ENCODE measurements at regions not wholly inside any gene's neighbourhood (a gene's known extent, or its start where the extent isn't known, plus 50 kb on each side); places are given as distances from the start of the nearest gene placed in this dataset.
"Not testable (repeated sequence)": the region's sequence is repeated elsewhere in the genome, so short reads cannot be mapped to it uniquely, and the experiment has no call there.

- not testable (repeated sequence) for DNase-seq; H3K36me3 ChIP-seq (ENCODE audit: control insufficient read depth in 3 of 3, insufficient read depth in 2 of 3, low read depth in 1 of 3, low read length in 3 of 3); H3K4me3 ChIP-seq (ENCODE audit: low read depth in 1 of 3, low read length in 3 of 3); H3K27me3 ChIP-seq (ENCODE audit: control insufficient read depth in 3 of 3, insufficient read depth in 3 of 3, low read length in 3 of 3); H3K27ac ChIP-seq (ENCODE audit: low read depth in 1 of 3, low read length in 2 of 3); H3K9me3 ChIP-seq (ENCODE audit: control insufficient read depth in 2 of 2, insufficient read depth in 1 of 2, low read depth in 1 of 2, low read length in 1 of 2); FAIRE-seq; H3K4me1 ChIP-seq (ENCODE audit: control insufficient read depth in 3 of 3, insufficient read depth in 2 of 3, low read depth in 1 of 3, low read length in 2 of 3)
- 75 to 90% (median 77%) methylated on average over 1 to 2 of the region's 8 CpGs for WGBS, 3 donors
These were observed 99.0 kb downstream of the SYT15 start for GRCh38 chr10:46677836-46678435.

DNA sequence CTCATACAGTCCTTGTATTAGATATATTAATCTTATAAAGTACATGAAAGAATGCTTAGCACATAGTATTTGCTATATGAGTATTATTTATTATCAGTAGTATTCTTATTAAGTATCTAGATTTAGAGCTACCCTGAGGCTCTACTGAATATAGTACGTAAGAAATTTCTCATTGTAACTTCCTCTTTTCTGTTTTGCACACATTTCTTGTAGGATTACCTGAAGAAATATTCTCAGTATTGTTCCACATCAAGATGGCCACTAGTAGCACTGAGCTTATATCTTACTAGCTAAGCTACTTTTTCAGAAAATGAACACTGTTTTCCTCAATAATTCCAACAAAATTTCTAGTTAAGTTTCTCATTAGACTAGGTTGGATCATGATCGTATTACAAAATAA is 112.5 kb downstream of the SYT15 start:
- DNase-seq; H3K27ac ChIP-seq (ENCODE audit: low read depth in 1 of 3, low read length in 2 of 3); H3K36me3 ChIP-seq (ENCODE audit: control insufficient read depth in 3 of 3, insufficient read depth in 2 of 3, low read depth in 1 of 3, low read length in 3 of 3); H3K4me3 ChIP-seq (ENCODE audit: low read depth in 1 of 3, low read length in 3 of 3); H3K4me1 ChIP-seq (ENCODE audit: control insufficient read depth in 3 of 3, insufficient read depth in 2 of 3, low read depth in 1 of 3, low read length in 2 of 3); H3K27me3 ChIP-seq (ENCODE audit: control insufficient read depth in 3 of 3, insufficient read depth in 3 of 3, low read length in 3 of 3); H3K9me3 ChIP-seq (ENCODE audit: control insufficient read depth in 2 of 2, insufficient read depth in 1 of 2, low read depth in 1 of 2, low read length in 1 of 2): not testable (repeated sequence)
- FAIRE-seq: peak; percentile 23
- WGBS, 3 donors: no CpG with 5 or more reads among the region's 2 CpGs

- not testable (repeated sequence) for FAIRE-seq; H3K9me3 ChIP-seq (ENCODE audit: control insufficient read depth in 2 of 2, insufficient read depth in 1 of 2, low read depth in 1 of 2, low read length in 1 of 2); H3K27ac ChIP-seq (ENCODE audit: low read depth in 1 of 3, low read length in 2 of 3); H3K4me3 ChIP-seq (ENCODE audit: low read depth in 1 of 3, low read length in 3 of 3); DNase-seq; H3K36me3 ChIP-seq (ENCODE audit: control insufficient read depth in 3 of 3, insufficient read depth in 2 of 3, low read depth in 1 of 3, low read length in 3 of 3); H3K4me1 ChIP-seq (ENCODE audit: control insufficient read depth in 3 of 3, insufficient read depth in 2 of 3, low read depth in 1 of 3, low read length in 2 of 3); H3K27me3 ChIP-seq (ENCODE audit: control insufficient read depth in 3 of 3, insufficient read depth in 3 of 3, low read length in 3 of 3)
- WGBS, 3 donors: 0 to 7% (median 4%) methylated on average over 1 of the region's 2 CpGs
These were observed 114.3 kb downstream of the SYT15 start for GRCh38 chr10:46693218-46693617.

DNA sequence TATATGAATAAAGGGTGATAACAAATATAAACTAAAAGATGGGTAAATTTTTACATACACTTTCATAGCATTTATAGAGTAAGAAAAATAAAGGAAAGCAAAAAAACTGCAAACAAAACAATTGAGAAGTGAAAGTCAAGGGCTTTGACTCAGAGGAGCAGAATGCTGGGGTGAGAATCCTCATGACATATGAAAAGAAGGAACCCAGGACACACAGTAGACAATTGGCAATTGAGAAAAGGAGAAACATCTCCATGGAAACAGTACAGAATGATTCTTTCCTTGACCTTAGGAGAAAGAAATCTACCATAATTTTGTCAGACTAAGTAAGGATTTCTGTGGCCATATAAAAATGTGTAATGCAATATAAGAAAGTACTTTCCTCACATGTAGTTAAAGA is 138.3 kb downstream of the SYT15 start:
- FAIRE-seq: peak; percentile 47
- not testable (repeated sequence) for H3K27ac ChIP-seq (ENCODE audit: low read depth in 1 of 3, low read length in 2 of 3); H3K4me3 ChIP-seq (ENCODE audit: low read depth in 1 of 3, low read length in 3 of 3); H3K36me3 ChIP-seq (ENCODE audit: control insufficient read depth in 3 of 3, insufficient read depth in 2 of 3, low read depth in 1 of 3, low read length in 3 of 3); H3K27me3 ChIP-seq (ENCODE audit: control insufficient read depth in 3 of 3, insufficient read depth in 3 of 3, low read length in 3 of 3); DNase-seq; H3K9me3 ChIP-seq (ENCODE audit: control insufficient read depth in 2 of 2, insufficient read depth in 1 of 2, low read depth in 1 of 2, low read length in 1 of 2); H3K4me1 ChIP-seq (ENCODE audit: control insufficient read depth in 3 of 3, insufficient read depth in 2 of 3, low read depth in 1 of 3, low read length in 2 of 3)

GRCh38 chr10:46718014-46718413 is 139.1 kb downstream of the SYT15 start:
- not testable (repeated sequence) for H3K27me3 ChIP-seq (ENCODE audit: control insufficient read depth in 3 of 3, insufficient read depth in 3 of 3, low read length in 3 of 3); DNase-seq; H3K4me3 ChIP-seq (ENCODE audit: low read depth in 1 of 3, low read length in 3 of 3); H3K27ac ChIP-seq (ENCODE audit: low read depth in 1 of 3, low read length in 2 of 3); H3K4me1 ChIP-seq (ENCODE audit: control insufficient read depth in 3 of 3, insufficient read depth in 2 of 3, low read depth in 1 of 3, low read length in 2 of 3); H3K9me3 ChIP-seq (ENCODE audit: control insufficient read depth in 2 of 2, insufficient read depth in 1 of 2, low read depth in 1 of 2, low read length in 1 of 2); H3K36me3 ChIP-seq (ENCODE audit: control insufficient read depth in 3 of 3, insufficient read depth in 2 of 3, low read depth in 1 of 3, low read length in 3 of 3)
- 89 to 92% (median 91%) methylated on average over 3 of the region's 3 CpGs for WGBS, 3 donors
- peak; percentile 77 for FAIRE-seq

GRCh38 chr10:46720386-46720785 is 141.5 kb downstream of the SYT15 start:
- H3K9me3 ChIP-seq (ENCODE audit: control insufficient read depth in 2 of 2, insufficient read depth in 1 of 2, low read depth in 1 of 2, low read length in 1 of 2); H3K27me3 ChIP-seq (ENCODE audit: control insufficient read depth in 3 of 3, insufficient read depth in 3 of 3, low read length in 3 of 3); H3K36me3 ChIP-seq (ENCODE audit: control insufficient read depth in 3 of 3, insufficient read depth in 2 of 3, low read depth in 1 of 3, low read length in 3 of 3); FAIRE-seq; H3K27ac ChIP-seq (ENCODE audit: low read depth in 1 of 3, low read length in 2 of 3); H3K4me1 ChIP-seq (ENCODE audit: control insufficient read depth in 3 of 3, insufficient read depth in 2 of 3, low read depth in 1 of 3, low read length in 2 of 3); H3K4me3 ChIP-seq (ENCODE audit: low read depth in 1 of 3, low read length in 3 of 3): not testable (repeated sequence)
- WGBS, 3 donors: no CpG with 5 or more reads among the region's 1 CpG
- peak; percentile 68 to 74 for DNase-seq

DNA sequence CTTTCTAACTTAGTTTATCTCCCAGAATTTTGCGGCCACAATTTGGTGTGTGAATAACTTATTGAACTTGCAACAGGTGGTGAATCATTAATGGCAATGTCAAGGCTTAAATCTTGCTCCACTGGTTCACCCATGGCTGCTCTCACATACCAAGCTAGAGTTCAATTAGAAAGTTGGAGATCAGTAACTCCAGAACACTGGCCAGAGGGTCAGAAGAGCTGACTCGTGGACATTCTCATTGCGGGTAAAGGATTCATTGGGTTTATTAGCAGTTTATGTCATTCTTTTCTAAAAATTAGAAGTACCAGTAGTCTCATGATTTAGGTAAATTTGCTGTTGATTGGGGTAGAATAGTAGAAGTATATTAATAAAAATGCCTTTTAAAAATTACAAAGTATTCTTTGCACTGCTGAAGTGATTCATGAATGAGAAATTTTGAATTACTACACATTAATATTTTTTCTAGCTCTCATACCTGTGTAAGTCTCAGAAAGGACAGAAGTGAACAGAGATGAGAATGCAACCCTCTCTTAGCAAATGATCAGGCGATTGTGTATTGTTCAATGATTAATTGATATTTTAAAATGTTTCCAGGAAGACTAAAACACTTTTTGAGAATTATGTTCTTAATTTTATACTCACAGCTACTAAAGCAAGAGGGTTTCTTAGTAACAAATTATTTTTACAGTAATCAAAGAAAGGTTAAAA is 142.0 kb downstream of the SYT15 start:
- not testable (repeated sequence) for FAIRE-seq; H3K36me3 ChIP-seq (ENCODE audit: control insufficient read depth in 3 of 3, insufficient read depth in 2 of 3, low read depth in 1 of 3, low read length in 3 of 3); H3K4me1 ChIP-seq (ENCODE audit: control insufficient read depth in 3 of 3, insufficient read depth in 2 of 3, low read depth in 1 of 3, low read length in 2 of 3); H3K4me3 ChIP-seq (ENCODE audit: low read depth in 1 of 3, low read length in 3 of 3); H3K9me3 ChIP-seq (ENCODE audit: control insufficient read depth in 2 of 2, insufficient read depth in 1 of 2, low read depth in 1 of 2, low read length in 1 of 2); H3K27me3 ChIP-seq (ENCODE audit: control insufficient read depth in 3 of 3, insufficient read depth in 3 of 3, low read length in 3 of 3); H3K27ac ChIP-seq (ENCODE audit: low read depth in 1 of 3, low read length in 2 of 3)
- 39 to 65% (median 45%) methylated on average over 4 of the region's 4 CpGs for WGBS, 3 donors
- peak; percentile 1 to 28 for DNase-seq

- WGBS, 3 donors: 84 to 86% (median 86%) methylated on average over 3 of the region's 3 CpGs
- not testable (repeated sequence) for H3K9me3 ChIP-seq (ENCODE audit: control insufficient read depth in 2 of 2, insufficient read depth in 1 of 2, low read depth in 1 of 2, low read length in 1 of 2); DNase-seq; H3K36me3 ChIP-seq (ENCODE audit: control insufficient read depth in 3 of 3, insufficient read depth in 2 of 3, low read depth in 1 of 3, low read length in 3 of 3); H3K4me1 ChIP-seq (ENCODE audit: control insufficient read depth in 3 of 3, insufficient read depth in 2 of 3, low read depth in 1 of 3, low read length in 2 of 3); H3K27ac ChIP-seq (ENCODE audit: low read depth in 1 of 3, low read length in 2 of 3); H3K27me3 ChIP-seq (ENCODE audit: control insufficient read depth in 3 of 3, insufficient read depth in 3 of 3, low read length in 3 of 3); FAIRE-seq; H3K4me3 ChIP-seq (ENCODE audit: low read depth in 1 of 3, low read length in 3 of 3)
These were observed 145.3 kb downstream of the SYT15 start for GRCh38 chr10:46724258-46724657.

- H3K4me3 ChIP-seq (ENCODE audit: low read depth in 1 of 3, low read length in 3 of 3); H3K27me3 ChIP-seq (ENCODE audit: control insufficient read depth in 3 of 3, insufficient read depth in 3 of 3, low read length in 3 of 3); H3K27ac ChIP-seq (ENCODE audit: low read depth in 1 of 3, low read length in 2 of 3); FAIRE-seq; H3K36me3 ChIP-seq (ENCODE audit: control insufficient read depth in 3 of 3, insufficient read depth in 2 of 3, low read depth in 1 of 3, low read length in 3 of 3); DNase-seq; H3K4me1 ChIP-seq (ENCODE audit: control insufficient read depth in 3 of 3, insufficient read depth in 2 of 3, low read depth in 1 of 3, low read length in 2 of 3); H3K9me3 ChIP-seq (ENCODE audit: control insufficient read depth in 2 of 2, insufficient read depth in 1 of 2, low read depth in 1 of 2, low read length in 1 of 2): not testable (repeated sequence)
These were observed 149.4 kb downstream of the SYT15 start for GRCh38 chr10:46728359-46728758.
